Activated naive CD4-positive, alpha-beta T cell treated with anti-CD3 and anti-CD28 coated beads, Interleukin-2, amount 50 U/mL, for 72 hours (primary cell): ENCODE measurements at regions not wholly inside any gene's neighbourhood (a gene's known extent, or its start where the extent isn't known, plus 50 kb on each side); places are given as distances from the start of the nearest gene placed in this dataset.
A peak's percentile ranks its signal among the peaks of the same experiment; 100 is the strongest.

Experiments
- ATAC-seq, 2 donors: fragments of 150-1000 bp; cut with Tn5 transposase; 2 replicates each; pipeline ENCODE4 v1.10.0; 2021; ENCODE audit warnings: mild to moderate bottlenecking in 2 of 2, moderate library complexity in 2 of 2
- DNase-seq, 2 donors: peaks; one replicate each; pipeline ENCODE4 v3.0.0; 2021 to 2022; ENCODE audit warnings: low spot score in 2 of 2
- H3K27ac Mint-ChIP-seq, 2 donors: one replicate each; pipeline ENCODE4 v1.8.0; 2022; ENCODE audit warnings: mild to moderate bottlenecking in 2 of 2, mixed read lengths in 2 of 2
- H3K36me3 Mint-ChIP-seq, 2 donors: one replicate each; pipeline ENCODE4 v1.8.0; 2022; ENCODE audit warnings: mixed read lengths in 2 of 2
- H3K9me3 Mint-ChIP-seq, 2 donors: one replicate each; pipeline ENCODE4 v1.8.0; 2022; ENCODE audit warnings: mixed read lengths in 2 of 2

GRCh38 chr1:13878021-13878420, 178.0 kb downstream of the PRDM2 start:
- Mint-ChIP-seq H3K9me3 (peaks cover 4% of the 10 kb centered on the region in 2 donors), H3K36me3 (no peaks in the 10 kb centered on the region), H3K27ac (no peak overlapping the region)
- no peak for DNase-seq
- ATAC-seq, result no peak

GRCh38 chr1:13878451-13878850, 178.5 kb downstream of the PRDM2 start:
- ATAC-seq (no peak), DNase-seq (no peak)
- H3K36me3 Mint-ChIP-seq, result no peaks in the 10 kb centered on the region
- peaks cover 4% of the 10 kb centered on the region in 2 donors for H3K9me3 Mint-ChIP-seq
- H3K27ac Mint-ChIP-seq, result no peak overlapping the region

- DNase-seq (no peak), ATAC-seq (no peak)
- Mint-ChIP-seq H3K9me3 (peaks cover 0 to 4% of the 10 kb centered on the region in 2 donors), H3K36me3 (no peaks in the 10 kb centered on the region), H3K27ac (no peak overlapping the region)
These were observed 181.5 kb downstream of the PRDM2 start for GRCh38 chr1:13881385-13882088.

GRCh38 chr1:13888351-13888986, 188.5 kb downstream of the PRDM2 start:
- Mint-ChIP-seq H3K9me3 (no peaks in the 10 kb centered on the region), H3K27ac (no peak overlapping the region), H3K36me3 (peaks cover 0 to 6% of the 10 kb centered on the region in 2 donors)
- no peak for ATAC-seq
- no peak for DNase-seq

- DNase-seq, result no peak
- H3K9me3 Mint-ChIP-seq, result no peaks in the 10 kb centered on the region
- H3K36me3 Mint-ChIP-seq, result peaks cover 0 to 6% of the 10 kb centered on the region in 2 donors
- no peak for ATAC-seq
- H3K27ac Mint-ChIP-seq, result no peak overlapping the region
These were observed 189.5 kb downstream of the PRDM2 start for GRCh38 chr1:13889495-13889894.

GRCh38 chr1:13890766-13891165, 190.8 kb downstream of the PRDM2 start:
- Mint-ChIP-seq H3K9me3 (no peaks in the 10 kb centered on the region), H3K27ac (no peak overlapping the region), H3K36me3 (peaks cover 0 to 6% of the 10 kb centered on the region in 2 donors)
- ATAC-seq, result no peak
- DNase-seq, result no peak

- H3K36me3 Mint-ChIP-seq, result peaks cover 0 to 6% of the 10 kb centered on the region in 2 donors
- DNase-seq, result no peak
- H3K27ac Mint-ChIP-seq, result no peak overlapping the region
- ATAC-seq, result no peak
- H3K9me3 Mint-ChIP-seq, result no peaks in the 10 kb centered on the region
These were observed 192.2 kb downstream of the PRDM2 start for GRCh38 chr1:13892198-13892597.

GRCh38 chr1:13892671-13893325, 192.8 kb downstream of the PRDM2 start:
- Mint-ChIP-seq H3K36me3 (peaks cover 0 to 6% of the 10 kb centered on the region in 2 donors), H3K9me3 (no peaks in the 10 kb centered on the region), H3K27ac (no peak overlapping the region)
- DNase-seq, result no peak
- ATAC-seq, result peak in 1 of 2 donors; percentile 28

- no peak for DNase-seq
- ATAC-seq, result no peak
- H3K27ac Mint-ChIP-seq, result no peak overlapping the region
- H3K9me3 Mint-ChIP-seq, result no peaks in the 10 kb centered on the region
- H3K36me3 Mint-ChIP-seq, result peaks cover 0 to 6% of the 10 kb centered on the region in 2 donors
These were observed 193.4 kb downstream of the PRDM2 start for GRCh38 chr1:13893409-13893821.

- no peaks in the 10 kb centered on the region for H3K36me3 Mint-ChIP-seq
- DNase-seq, result no peak
- H3K9me3 Mint-ChIP-seq, result no peaks in the 10 kb centered on the region
- no peak overlapping the region for H3K27ac Mint-ChIP-seq
- no peak for ATAC-seq
These were observed 196.9 kb downstream of the PRDM2 start for GRCh38 chr1:13896932-13897331.

GRCh38 chr1:13898406-13898805, 198.4 kb downstream of the PRDM2 start:
- Mint-ChIP-seq H3K27ac (no peak overlapping the region), H3K36me3 (no peaks in the 10 kb centered on the region), H3K9me3 (no peaks in the 10 kb centered on the region)
- DNase-seq (no peak), ATAC-seq (no peak)

GRCh38 chr1:13899856-13900255, 199.9 kb downstream of the PRDM2 start:
- DNase-seq (no peak), ATAC-seq (no peak)
- peaks cover 3% of the 10 kb centered on the region in 2 donors for H3K9me3 Mint-ChIP-seq
- H3K27ac Mint-ChIP-seq, result no peak overlapping the region
- H3K36me3 Mint-ChIP-seq, result no peaks in the 10 kb centered on the region

GRCh38 chr1:13900583-13900982, 200.6 kb downstream of the PRDM2 start:
- DNase-seq (no peak), ATAC-seq (no peak)
- H3K27ac Mint-ChIP-seq, result no peak overlapping the region
- peaks cover 3% of the 10 kb centered on the region in 2 donors for H3K9me3 Mint-ChIP-seq
- H3K36me3 Mint-ChIP-seq, result no peaks in the 10 kb centered on the region

- DNase-seq, result no peak
- Mint-ChIP-seq H3K9me3 (peaks cover 3% of the 10 kb centered on the region in 2 donors), H3K36me3 (no peaks in the 10 kb centered on the region), H3K27ac (no peak overlapping the region)
- ATAC-seq, result no peak
These were observed 201.1 kb downstream of the PRDM2 start for GRCh38 chr1:13901039-13901438.

- no peak for ATAC-seq
- H3K36me3 Mint-ChIP-seq, result no peaks in the 10 kb centered on the region
- H3K27ac Mint-ChIP-seq, result no peak overlapping the region
- no peak for DNase-seq
- H3K9me3 Mint-ChIP-seq, result peaks cover 3% of the 10 kb centered on the region in 2 donors
These were observed 201.6 kb downstream of the PRDM2 start for GRCh38 chr1:13901597-13901996.

- H3K9me3 Mint-ChIP-seq, result peaks cover 3% of the 10 kb centered on the region in 2 donors
- no peak for DNase-seq
- ATAC-seq, result no peak
- no peaks in the 10 kb centered on the region for H3K36me3 Mint-ChIP-seq
- H3K27ac Mint-ChIP-seq, result no peak overlapping the region
These were observed 208.1 kb downstream of the PRDM2 start for GRCh38 chr1:13908128-13908527.

GRCh38 chr1:13911697-13912619, 212.0 kb downstream of the PRDM2 start:
- ATAC-seq, result no peak
- no peak overlapping the region for H3K27ac Mint-ChIP-seq
- no peaks in the 10 kb centered on the region for H3K36me3 Mint-ChIP-seq

More at GRCh38 chr1:13911697-13912619, 212.0 kb downstream of the PRDM2 start:
- H3K9me3 Mint-ChIP-seq, result no peaks in the 10 kb centered on the region
- DNase-seq, result no peak
